GM21515 (cell line): ENCODE measurements at regions not wholly inside any gene's neighbourhood (a gene's known extent, or its start where the extent isn't known, plus 50 kb on each side); places are given as distances from the start of the nearest gene placed in this dataset.

ENCODE experiments used
- ATAC-seq: cut with Tn5 transposase; IDR thresholded peaks from one replicate; pipeline ENCODE4 v1.9.1; 2021; ENCODE audit not compliant: unreplicated experiment

GRCh38 chr5:74081126-74081525 lies 455.1 kb downstream of the ARHGEF28 start:
- ATAC-seq, result no peak

GRCh38 chr5:74079971-74080556 lies 454.1 kb downstream of the ARHGEF28 start:
- ATAC-seq, result no peak

GRCh38 chr5:74075501-74076484 lies 449.8 kb downstream of the ARHGEF28 start:
- no peak for ATAC-seq

GRCh38 chr5:74074111-74074510 lies 448.1 kb downstream of the ARHGEF28 start:
- no peak for ATAC-seq

GRCh38 chr5:74073257-74073656 lies 447.3 kb downstream of the ARHGEF28 start:
- ATAC-seq, result no peak

- ATAC-seq, result no peak
These were observed 446.6 kb downstream of the ARHGEF28 start for GRCh38 chr5:74072646-74073045.

GRCh38 chr5:74070766-74071165 lies 444.8 kb downstream of the ARHGEF28 start:
- ATAC-seq, result no peak

- no peak for ATAC-seq
These were observed 443.7 kb downstream of the ARHGEF28 start for GRCh38 chr5:74069741-74070140.

GRCh38 chr5:74067748-74068541 lies 441.9 kb downstream of the ARHGEF28 start:
- ATAC-seq, result no peak

GRCh38 chr5:74064911-74065310 lies 438.9 kb downstream of the ARHGEF28 start:
- no peak for ATAC-seq

- ATAC-seq, result no peak
These were observed 438.2 kb downstream of the ARHGEF28 start for GRCh38 chr5:74064225-74064624.

GRCh38 chr5:74063821-74064220 lies 437.8 kb downstream of the ARHGEF28 start:
- ATAC-seq, result no peak

GRCh38 chr5:74063346-74063745 lies 437.4 kb downstream of the ARHGEF28 start:
- no peak for ATAC-seq

GRCh38 chr5:74061292-74061691 lies 435.3 kb downstream of the ARHGEF28 start:
- ATAC-seq, result no peak

GRCh38 chr5:74059706-74060105 lies 433.7 kb downstream of the ARHGEF28 start:
- no peak for ATAC-seq

- no peak for ATAC-seq
These were observed 430.8 kb downstream of the ARHGEF28 start for GRCh38 chr5:74056789-74057164.

GRCh38 chr5:74056107-74056788 lies 430.3 kb downstream of the ARHGEF28 start:
- no peak for ATAC-seq

GRCh38 chr5:74055486-74056106 lies 429.6 kb downstream of the ARHGEF28 start:
- ATAC-seq, result no peak

- ATAC-seq, result no peak
These were observed 428.8 kb downstream of the ARHGEF28 start for GRCh38 chr5:74054641-74055421.

- ATAC-seq, result no peak
These were observed 428.1 kb downstream of the ARHGEF28 start for GRCh38 chr5:74054139-74054538.
